ENCODE measurements at regions not wholly inside any gene's neighbourhood (a gene's known extent, or its start where the extent isn't known, plus 50 kb on each side); places are given as distances from the start of the nearest gene placed in this dataset.

GRCh38 chr9:103649086-103649485 is 445.0 kb upstream of the SMC2 start:
- no peak for DNase-seq

- DNase-seq, result no peak
These were observed 436.0 kb upstream of the SMC2 start for GRCh38 chr9:103658156-103658555.

- DNase-seq, result no peak
These were observed 433.3 kb upstream of the SMC2 start for GRCh38 chr9:103660830-103661229.

GRCh38 chr9:103661663-103662062 is 432.4 kb upstream of the SMC2 start:
- DNase-seq, result no peak

- no peak for DNase-seq
These were observed 424.8 kb upstream of the SMC2 start for GRCh38 chr9:103669296-103669695.

GRCh38 chr9:103674271-103674670 is 419.8 kb upstream of the SMC2 start:
- DNase-seq, result no peak

DNA sequence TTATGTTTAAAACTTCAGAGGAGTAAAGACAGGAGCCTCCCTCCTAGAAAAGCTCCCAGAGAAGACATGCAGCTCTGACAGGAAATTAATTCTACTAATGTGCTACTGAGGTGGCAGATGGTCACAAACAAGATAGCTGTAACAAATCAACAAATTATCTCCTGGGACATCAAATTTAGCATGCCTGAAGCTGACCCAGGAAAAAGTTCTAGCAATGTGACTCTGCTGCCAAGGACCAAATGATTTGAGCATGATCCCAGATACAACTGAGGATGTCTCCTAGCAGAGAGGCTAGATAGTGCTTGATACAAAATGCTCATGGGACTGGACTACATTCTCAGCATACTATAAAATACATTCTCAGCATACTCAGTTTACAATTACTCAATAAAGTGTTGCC is 413.5 kb upstream of the SMC2 start:
- no peak for DNase-seq

GRCh38 chr9:103681435-103681834 is 412.7 kb upstream of the SMC2 start:
- no peak for DNase-seq

- DNase-seq, result no peak
These were observed 393.7 kb upstream of the SMC2 start for GRCh38 chr9:103700195-103700962.

DNA sequence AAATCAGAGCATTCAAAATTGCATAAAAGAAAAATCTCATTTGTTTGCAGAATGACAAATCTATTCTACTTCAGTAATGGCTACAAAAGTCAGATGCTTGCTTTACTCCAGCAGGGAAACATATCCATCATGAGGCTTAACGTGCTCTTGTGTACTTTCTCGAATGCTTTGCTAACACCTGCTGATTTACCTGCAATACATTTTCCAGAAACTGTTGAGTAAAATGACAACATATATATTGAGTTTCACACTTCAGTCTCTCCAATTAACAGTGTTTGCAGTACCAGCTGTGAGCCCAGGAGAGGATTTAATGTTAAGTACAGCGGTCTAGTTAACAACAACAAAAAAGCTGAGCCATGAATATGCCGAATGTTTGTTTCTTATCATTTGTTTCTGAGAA is 391.5 kb upstream of the SMC2 start:
- DNase-seq, result no peak

- DNase-seq, result no peak
These were observed 386.9 kb upstream of the SMC2 start for GRCh38 chr9:103707181-103707580.

DNA sequence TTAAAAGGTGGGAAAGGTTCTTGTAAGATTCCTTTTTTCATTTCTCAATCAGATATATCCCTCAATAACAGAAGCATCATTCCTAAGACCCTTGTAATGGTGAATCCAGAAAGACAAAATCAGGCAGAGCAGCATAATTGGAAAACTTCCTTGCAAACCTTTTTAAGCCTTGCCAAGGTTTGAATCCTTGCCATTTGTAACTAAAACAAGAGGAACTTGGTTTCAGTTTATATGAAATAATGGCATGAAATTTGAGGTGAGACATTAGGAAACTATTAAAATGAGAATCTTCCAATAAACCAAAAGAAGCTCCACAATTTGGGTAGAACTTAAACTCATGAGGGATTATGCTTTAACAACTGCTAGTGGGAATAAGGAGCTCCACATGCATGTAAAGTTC is 384.7 kb upstream of the SMC2 start:
- no peak for DNase-seq

- no peak for DNase-seq
These were observed 380.5 kb upstream of the SMC2 start for GRCh38 chr9:103713631-103714030.

DNA sequence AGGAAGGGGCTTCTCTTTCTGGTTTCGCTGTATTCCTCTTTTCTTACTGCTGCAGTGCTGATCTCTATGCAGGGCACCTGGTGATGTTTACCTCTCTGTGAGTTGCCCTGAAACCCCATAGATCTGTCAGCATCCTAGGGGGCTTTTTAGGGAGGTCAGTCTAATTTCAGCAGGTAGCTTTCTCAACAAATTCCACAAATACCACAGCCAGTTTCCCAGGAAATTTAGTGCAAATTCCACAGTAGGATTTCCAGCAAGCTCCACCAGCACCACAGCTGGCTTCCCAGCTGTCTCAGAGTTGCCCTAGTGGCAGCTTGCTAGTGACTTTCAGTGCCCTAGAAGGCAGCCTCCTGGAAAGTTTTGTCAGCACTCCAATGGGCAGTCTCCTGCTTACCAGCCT is 379.1 kb upstream of the SMC2 start:
- DNase-seq, result no peak

DNA sequence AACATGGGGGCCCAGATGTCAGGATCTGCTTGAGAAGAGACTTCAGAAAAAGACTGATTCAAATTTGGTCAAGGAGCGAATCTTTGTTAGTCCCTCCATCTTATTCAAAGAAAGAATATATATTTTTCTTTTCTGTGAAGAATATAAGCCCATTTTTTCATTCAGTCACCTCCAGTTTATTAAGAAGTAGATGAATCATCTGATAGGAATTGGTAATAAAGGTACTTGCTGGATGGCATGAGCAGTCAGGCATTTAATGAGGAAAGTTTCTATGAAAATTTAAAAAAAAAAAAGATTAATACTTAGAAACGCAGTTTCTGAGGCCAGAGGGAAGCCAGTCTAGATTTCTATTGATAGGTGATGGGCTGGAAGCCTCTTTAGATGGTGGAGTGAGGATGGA is 373.1 kb upstream of the SMC2 start:
- no peak for DNase-seq

GRCh38 chr9:103730866-103731265 is 363.2 kb upstream of the SMC2 start:
- no peak for DNase-seq

DNA sequence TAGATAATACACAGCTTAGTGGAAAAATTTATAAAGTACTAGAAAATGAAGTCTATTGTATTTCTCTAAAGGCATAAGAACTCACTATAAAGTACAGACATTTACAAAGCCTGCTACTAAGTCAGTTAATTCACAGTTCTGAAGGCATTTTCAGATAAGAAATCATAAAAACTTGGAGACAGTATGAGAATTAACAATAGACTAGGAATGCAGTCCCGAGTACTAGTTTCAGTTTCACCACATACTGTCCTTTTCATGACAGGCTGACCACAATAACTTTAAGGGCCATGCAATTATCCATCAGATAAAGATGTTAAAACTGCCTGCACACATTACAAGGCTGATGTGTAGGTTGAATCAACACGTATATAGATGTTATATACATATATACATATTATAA is 362.6 kb upstream of the SMC2 start:
- DNase-seq, result no peak

DNA sequence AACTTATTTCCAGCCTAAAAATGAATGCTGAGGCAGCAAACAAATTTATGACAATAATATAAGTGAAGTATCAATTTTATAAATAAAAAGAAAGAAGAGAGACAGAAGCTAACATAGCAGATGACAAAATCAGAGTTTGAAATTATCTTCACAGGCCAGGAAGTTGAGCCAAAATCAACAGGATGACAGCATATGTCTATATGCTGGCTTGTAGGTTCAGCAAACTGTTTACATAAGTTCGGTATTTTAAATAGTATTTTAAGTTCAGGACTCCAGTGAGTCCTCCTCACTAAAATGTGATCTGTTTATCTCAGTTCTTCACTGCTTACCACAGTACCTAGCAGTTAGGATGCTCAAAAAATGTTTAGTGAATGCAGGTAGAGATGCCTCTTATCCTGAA is 359.6 kb upstream of the SMC2 start:
- DNase-seq, result no peak

GRCh38 chr9:103755441-103755840 is 338.7 kb upstream of the SMC2 start:
- no peak for DNase-seq

DNA sequence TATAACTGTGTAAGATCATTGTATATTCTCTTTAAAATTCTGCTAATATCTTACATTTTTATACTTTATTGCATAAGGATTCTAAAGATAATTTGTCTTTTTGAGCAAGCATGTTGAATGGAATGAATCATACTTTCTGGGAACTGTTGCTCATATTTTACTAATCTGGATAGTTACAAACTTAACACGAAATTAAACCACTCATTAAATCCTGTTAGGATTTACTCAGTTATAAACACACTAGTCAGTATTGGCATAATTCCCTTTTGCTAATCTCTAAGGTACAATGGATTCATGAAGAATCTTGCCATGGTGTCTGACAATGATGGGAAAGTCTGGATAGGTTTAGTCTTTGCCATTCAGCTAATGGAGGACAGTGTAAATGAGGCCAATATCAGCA is 338.1 kb upstream of the SMC2 start:
- DNase-seq, result no peak

GRCh38 chr9:103757062-103757461 is 337.0 kb upstream of the SMC2 start:
- no peak for DNase-seq

GRCh38 chr9:103761466-103761865 is 332.6 kb upstream of the SMC2 start:
- no peak for DNase-seq

DNA sequence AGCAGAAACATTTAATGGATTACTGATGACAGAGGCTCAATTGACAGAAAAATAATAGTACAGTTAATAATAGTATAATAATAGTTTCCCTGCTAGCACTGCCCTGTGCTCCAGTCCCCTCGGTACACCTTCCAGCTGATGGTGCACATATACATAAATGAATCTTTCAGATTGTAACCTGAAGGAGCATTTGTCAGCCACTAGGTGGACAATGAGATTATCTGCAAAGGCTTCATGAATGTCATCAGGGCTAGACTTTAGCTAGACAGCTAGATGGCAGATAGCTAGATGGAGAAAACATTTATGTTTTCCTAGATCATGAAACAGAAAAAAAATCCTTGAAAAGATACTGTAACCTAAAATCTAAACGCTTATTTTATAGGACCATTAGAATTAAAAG is 304.4 kb upstream of the SMC2 start:
- DNase-seq, result peak in 1 of 2 donors; percentile 4

GRCh38 chr9:103798620-103799019 is 295.5 kb upstream of the SMC2 start:
- peak in 1 of 2 donors; percentile 16 for DNase-seq

GRCh38 chr9:103799959-103800358 is 294.1 kb upstream of the SMC2 start:
- DNase-seq, result no peak

All from CD4-positive, alpha-beta T cell treated with Interferon alpha-2 for 1 hour (primary cell).